ENCODE measurements at regions not wholly inside any gene's neighbourhood (a gene's known extent, or its start where the extent isn't known, plus 50 kb on each side); places are given as distances from the start of the nearest gene placed in this dataset.

GRCh38 chr20:53837126-53837826 is 233.1 kb downstream of the BCAS1 start:
- no peak for DNase-seq (ENCODE audit: low read depth)

GRCh38 chr20:53834749-53835148 is 235.6 kb downstream of the BCAS1 start:
- DNase-seq (ENCODE audit: low read depth), result no peak

DNA sequence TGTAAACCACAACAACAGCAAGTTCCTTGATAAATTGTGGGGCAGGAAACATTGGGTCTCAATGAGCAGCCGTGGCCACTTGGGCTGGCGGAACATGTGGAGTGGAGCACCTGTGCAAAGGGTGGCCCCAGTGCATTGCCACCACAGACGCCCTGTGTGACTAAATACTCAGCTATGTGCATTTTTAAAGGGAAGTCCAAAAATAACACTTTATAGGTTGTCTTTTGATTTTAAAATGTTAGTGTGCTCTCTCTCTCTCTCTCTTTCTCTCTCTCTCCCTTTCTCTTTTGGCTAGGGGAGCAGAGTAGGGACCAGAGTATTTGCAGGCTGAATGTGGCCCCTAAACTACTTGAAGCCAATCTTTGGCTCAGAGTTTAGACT is 236.3 kb downstream of the BCAS1 start:
- no peak for DNase-seq (ENCODE audit: low read depth)

GRCh38 chr20:53833333-53834061 is 236.9 kb downstream of the BCAS1 start:
- no peak for DNase-seq (ENCODE audit: low read depth)

GRCh38 chr20:53832499-53832898 is 237.9 kb downstream of the BCAS1 start:
- no peak for DNase-seq (ENCODE audit: low read depth)

GRCh38 chr20:53831812-53832211 is 238.2 kb upstream of the ZNF217 start:
- DNase-seq (ENCODE audit: low read depth), result peak; percentile 5

DNA sequence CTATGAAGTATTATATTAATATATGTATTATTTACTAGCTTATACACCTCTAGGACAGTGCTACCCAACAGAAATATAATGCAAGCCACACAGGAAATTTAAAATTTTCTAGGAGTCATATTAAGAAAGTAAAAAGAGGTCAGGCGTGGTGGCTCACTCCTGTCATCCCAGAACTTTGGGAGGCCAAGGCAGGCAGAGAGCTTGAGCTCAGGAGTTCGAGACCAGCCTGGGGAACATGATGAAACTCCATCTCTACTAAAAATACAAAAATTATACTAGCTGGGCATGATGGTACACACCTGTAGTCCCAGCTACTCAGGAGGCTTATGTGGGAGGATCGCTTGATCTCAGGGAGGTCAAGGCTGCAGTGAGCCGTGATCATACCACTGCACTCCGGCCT is 237.6 kb upstream of the ZNF217 start:
- DNase-seq (ENCODE audit: low read depth), result no peak

DNA sequence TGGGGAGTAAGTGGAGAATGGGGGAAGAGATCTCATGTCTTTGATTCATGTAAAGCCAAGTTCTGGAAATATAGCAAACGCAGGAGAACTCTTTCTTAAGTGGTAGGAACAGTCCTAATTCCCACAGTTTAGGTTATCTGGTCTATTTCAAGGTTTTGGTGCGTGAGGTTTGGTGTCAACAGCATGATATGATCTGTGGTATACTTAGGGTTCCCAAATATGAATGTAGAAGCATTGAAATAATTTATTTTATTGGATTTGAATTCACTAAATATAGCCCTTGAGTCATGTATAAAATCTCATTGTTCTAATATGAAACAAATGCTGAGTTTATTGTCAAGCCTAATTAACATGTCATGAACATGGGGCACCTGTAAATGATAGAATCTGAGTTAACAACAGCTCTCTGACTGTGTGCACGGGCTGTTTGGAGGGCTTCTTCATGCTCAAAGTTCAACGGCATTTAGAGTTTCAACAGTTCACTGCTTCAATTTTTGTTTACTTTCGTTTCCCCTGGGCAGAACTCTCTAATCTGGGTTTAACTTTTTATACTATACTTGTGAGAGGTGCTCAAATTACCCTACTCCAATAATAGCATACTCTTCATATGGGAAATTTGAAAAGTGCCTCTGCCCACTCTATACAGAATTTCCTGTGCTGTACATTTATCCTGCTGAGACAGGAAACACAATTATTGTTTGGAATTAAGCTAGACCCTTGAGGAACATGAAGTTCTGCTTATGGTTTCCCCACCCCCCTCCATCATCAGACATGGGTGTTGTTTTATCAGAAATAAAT is 236.3 kb upstream of the ZNF217 start:
- peak; percentile 60 for DNase-seq (ENCODE audit: low read depth)

- DNase-seq (ENCODE audit: low read depth), result peak; percentile 93
Measured at GRCh38 chr20:53829255-53829723, 235.7 kb upstream of the ZNF217 start.

- DNase-seq (ENCODE audit: low read depth), result peak; percentile 91
Measured at GRCh38 chr20:53828682-53829254, 235.1 kb upstream of the ZNF217 start.

DNA sequence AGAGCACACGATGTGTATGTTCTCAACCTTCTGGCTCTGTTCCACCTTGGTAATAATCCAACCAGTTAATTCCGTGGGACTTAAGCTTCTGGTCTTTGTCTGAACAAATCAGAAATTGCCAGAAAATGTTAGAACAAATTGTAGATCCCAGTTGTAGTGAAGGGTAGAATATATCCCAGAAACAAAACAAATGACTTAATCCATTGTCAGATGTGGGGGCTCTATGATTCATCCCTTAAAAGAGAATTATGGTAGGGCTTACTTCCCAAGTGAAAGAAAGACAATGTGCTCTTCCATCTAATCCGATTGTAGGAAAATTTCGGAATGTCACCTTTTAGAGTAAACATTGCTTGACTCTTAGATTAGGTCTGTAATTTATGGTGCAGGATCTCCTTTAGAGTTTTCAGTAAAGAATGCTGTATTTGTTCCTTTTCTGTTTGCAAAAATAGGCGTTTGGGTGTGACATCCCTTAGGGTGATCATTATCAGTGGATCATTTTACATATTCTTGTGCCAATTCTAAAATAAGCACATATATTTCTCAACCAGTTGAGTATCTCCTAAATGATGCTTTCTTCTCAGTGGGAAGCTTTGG is 234.5 kb upstream of the ZNF217 start:
- DNase-seq (ENCODE audit: low read depth), result peak; percentile 99

DNA sequence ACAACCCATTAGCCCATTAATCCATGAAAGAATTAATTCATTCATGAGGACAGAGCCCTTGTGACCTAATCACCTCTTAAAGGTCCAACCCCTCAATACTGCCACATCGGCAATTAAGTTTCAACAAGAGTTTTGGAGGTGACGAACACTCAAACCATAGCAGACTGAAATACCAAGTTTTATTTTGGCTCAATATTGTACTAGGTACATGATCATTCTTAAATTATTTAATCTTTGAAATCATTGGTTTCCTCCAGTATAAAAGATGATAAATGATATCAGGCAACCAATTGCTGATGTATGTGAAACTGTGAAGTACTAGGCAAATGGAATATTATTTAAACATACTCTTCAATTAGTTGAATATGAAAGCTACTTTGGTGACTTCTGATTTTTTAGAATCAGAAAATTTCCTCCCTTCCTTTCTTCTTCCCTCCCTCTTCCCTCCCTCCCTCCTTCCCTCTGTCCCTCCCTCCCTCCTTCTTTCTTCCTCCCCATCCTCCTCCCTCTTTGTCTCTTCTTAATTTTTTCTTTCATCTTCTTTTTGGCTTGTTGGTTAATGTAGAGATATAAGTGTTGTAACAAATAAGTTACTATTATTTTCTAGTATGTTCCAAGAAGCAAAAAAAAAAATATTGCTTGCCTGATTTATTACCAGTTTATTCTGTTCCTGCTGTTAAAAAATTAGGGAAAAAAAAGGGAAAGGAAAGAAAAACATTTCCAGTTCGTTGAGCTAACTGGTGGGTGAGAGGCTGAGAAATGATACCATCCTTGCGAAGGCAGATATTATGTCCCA is 233.9 kb upstream of the ZNF217 start:
- DNase-seq (ENCODE audit: low read depth), result no peak

GRCh38 chr20:53826597-53827291 is 233.1 kb upstream of the ZNF217 start:
- DNase-seq (ENCODE audit: low read depth), result no peak

DNA sequence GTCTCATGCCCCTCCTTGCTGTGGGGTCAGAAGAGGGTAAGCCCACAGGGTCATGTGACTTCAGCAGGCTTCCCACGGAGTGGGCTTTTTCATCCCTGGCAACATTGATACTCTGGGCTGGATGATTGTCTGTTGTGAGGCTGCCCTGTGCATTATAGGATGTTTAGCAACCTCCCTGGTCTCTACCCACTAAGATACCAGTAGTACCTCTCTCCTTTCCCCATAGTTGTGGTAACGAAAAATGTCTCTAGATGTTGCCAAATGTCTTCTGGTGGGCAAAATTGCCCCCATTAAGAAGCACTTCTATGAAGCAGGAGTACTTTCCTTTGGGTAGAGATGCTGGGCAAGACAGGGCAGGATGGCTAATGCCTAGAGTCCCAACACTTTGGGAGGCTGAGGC is 232.5 kb upstream of the ZNF217 start:
- no peak for DNase-seq (ENCODE audit: low read depth)

DNA sequence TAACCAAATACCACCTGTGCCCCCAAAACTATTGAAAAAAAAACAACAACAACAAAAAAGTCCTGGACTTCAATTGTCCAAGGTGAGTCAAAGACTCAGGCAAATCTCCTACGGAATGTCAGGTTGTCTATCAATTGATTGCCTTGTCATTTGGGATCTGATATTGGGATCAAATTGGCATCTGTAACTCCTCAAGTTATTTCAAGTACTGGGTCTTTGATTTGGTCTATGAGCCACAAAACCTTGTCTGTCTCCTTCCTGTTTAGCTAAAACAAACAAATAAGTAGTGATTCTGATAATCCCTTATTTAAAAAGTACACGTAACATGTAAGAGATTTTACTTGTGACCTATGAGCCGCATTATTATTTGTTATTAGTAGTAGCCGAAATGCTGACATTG is 231.6 kb upstream of the ZNF217 start:
- DNase-seq (ENCODE audit: low read depth), result no peak

DNA sequence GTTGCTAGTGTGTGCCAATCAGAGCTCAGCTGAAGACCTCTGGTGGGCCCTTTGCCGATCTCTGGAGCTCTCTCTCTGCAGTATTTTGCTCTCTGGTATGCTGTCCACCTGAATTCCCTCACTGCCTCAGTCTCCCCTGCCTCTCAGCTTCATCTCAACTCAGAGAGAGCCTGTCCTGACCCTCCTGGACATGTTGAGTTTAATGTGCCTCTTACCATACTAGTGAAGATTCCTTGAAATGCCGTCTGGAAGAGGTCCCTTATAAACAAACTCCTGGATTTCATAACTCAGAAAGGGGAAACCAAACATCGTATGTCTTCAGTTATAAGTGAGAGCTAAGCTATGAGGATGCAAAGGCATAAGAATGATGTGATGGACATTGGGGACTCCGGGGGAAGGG is 231.1 kb upstream of the ZNF217 start:
- DNase-seq (ENCODE audit: low read depth), result peak; percentile 70

GRCh38 chr20:53823121-53823764 is 229.6 kb upstream of the ZNF217 start:
- no peak for DNase-seq (ENCODE audit: low read depth)

- DNase-seq (ENCODE audit: low read depth), result no peak
Measured at GRCh38 chr20:53822534-53822933, 228.9 kb upstream of the ZNF217 start.

- no peak for DNase-seq (ENCODE audit: low read depth)
Measured at GRCh38 chr20:53819973-53820451, 226.4 kb upstream of the ZNF217 start.

Measured in fibroblast of gingiva (primary cell).